ACHN (cell line): ENCODE measurements at regions not wholly inside any gene's neighbourhood (a gene's known extent, or its start where the extent isn't known, plus 50 kb on each side); places are given as distances from the start of the nearest gene placed in this dataset.
"Not testable (repeated sequence)": the region's sequence is repeated elsewhere in the genome, so short reads cannot be mapped to it uniquely, and the experiment has no call there.

Experiments used
- DNase-seq: peaks from one replicate; pipeline ENCODE4 v3.0.0-alpha.2; 2015
- in situ Hi-C: cut with HindIII; loops from 2 replicates; pipeline ENCODE4 v1.10.0; 2017; ENCODE audit warnings: low sequenced_read_pairs, low pct_ligation_motif_present, low pct_unique_long_range_greater_than_20kb

DNA sequence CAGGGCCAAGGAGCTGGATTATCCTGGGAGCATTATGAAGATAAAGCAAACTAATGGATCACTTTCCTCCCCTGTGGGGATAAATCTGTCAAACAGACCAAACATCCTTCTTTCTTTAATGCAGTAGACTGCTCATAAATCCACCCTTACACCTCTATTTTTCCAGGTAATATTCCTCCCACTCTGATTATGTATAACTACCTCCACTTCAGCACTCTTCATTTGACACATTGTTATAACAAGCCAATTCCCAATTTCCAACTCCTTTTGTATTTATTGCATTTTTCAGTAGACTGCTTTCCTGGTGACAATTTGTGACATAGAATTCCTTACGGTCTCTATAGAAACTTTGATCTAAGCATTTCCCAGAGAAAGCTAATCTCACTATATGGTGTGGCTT lies 115.0 kb upstream of the PRKG2 start:
- no peak for DNase-seq
- in situ Hi-C loops: no loop called here

DNA sequence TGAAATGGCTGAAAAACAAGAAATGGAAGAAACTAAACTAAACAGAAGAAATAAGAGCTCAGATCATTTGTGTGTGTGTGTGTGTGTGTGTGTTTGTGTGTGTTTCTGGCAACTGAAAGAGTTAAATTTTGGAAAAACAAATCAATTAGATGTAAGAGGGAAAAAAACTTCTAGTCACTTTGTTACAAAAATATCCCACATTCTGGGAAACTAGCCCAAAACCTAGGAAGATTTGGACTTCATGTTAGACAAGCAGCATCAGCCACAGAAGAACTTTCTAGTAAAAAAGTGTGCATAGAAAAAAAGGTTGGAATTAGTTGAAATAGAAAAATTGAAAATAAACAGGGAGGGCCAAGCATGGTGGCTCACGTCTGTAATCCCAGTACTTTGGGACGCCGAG lies 111.6 kb upstream of the PRKG2 start:
- in situ Hi-C loops: no loop called here
- no peak for DNase-seq

DNA sequence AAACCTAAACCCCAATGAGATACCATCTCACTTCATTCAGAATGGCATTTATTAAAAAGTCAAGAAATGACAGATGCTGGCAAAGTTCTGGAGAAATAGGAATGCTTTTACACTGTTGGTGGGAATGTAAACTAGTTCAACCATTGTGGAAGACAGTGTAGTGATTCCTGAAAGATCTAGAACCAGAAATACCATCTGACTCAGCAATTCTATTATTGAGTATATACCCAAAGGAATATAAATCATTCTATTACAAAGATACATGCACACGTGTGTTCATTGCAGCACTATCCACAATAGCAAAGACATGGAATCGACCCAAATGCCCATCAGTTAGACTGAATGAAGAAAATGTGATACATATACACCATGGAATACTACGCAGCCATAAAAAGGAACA lies 109.6 kb upstream of the PRKG2 start:
- DNase-seq, in situ Hi-C loops: not testable (repeated sequence)

DNA sequence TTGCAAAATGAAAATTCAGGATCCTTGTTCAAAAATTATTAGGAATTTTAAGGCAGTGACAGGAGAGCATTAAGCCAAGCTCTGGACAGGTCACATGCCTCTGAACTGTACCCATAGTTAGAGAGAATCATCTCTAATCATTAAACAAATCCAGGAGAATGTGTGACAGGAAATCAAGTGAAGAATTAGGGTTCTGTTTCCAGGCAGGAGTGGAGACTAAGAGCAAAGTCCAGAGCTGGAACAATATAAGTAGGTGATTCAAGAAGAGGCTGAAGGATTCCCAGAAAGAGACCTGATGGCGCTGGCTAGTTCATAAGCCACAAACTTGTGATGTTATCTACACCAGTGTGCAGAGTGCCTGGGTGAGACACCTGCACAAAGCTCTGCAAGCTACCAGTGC lies 104.6 kb upstream of the PRKG2 start:
- no peak for DNase-seq
- in situ Hi-C loops: no loop called here

DNA sequence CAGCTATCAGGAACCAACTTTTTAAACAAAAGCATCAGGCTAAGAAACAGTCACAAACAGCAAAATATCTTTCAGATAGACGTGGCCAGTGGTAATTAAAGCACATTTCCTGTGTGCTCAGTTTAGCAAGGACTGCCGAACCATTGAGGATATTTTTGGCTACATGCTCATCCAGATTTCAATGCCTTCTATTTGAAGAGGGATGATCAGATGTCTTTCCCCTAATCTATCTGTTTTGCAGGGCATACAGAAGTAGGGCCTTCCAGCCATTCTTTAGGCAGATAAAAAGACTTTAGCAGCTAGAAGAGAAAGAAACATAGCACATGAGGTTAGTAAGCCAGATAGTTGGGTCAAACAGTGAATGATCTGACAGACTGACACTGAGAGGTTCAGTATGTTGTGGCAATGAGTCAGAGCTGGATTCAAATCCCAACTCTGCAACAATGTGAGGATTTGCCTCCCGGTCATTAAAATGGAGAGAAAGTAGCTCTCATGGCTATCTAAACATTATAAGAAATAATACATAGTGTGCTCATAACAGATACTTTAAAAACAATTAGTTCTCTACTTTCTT lies 100.0 kb upstream of the PRKG2 start:
- in situ Hi-C loops: no loop called here
- no peak for DNase-seq

DNA sequence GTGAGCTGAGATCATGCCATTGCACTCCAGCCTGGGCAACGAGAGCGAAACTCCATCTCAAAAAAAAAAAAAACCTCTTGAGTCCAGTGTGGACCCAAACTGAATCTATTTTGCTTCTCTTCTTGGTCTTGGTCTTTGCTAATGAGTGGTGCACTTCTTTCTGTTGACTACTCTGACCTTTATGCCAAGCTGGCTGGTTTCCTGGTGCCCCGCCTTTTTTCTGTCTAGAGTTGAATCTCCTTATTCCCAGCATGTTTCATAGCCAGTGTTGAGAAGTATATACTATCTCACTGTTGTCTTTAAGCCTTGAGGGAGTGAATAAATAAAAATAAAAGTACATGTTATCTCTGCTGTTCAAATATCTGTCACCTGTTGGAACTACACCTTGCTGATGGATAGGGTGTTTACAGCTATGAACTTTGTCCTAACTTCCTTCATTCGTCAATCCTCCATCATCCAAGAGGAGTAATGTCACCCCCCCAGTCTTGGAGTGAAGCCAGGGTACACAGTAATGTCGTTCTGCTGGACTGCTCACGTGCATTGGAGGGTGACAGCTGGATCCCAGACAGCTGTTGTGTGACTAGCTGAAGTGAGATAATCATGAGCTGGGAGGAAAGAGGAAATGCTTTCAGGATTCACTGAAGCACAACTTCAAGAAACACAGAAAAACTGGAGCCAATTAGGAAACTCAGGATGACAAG lies 99.3 kb upstream of the PRKG2 start:
- in situ Hi-C loops: no loop called here
- DNase-seq: peak; percentile 52

DNA sequence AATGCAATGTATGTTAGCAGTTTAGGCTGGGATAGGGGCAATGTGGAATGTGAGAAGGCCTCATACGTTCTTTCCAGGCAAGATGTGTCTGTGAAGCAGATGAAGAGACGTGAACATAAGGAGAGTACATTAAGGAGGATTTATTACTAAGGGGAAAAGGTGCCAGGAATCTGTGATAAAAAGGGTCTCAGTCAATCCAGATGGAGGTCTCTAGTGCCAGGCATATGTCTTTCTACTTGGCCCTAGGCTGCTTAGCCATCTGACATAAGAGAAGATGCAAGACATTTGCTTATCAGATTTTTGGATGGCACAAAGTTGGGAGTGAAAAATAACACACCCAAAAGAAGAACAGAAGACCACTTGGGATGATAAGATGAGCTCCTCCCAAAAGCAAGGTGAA lies 93.0 kb upstream of the PRKG2 start:
- in situ Hi-C loops: no loop called here

DNA sequence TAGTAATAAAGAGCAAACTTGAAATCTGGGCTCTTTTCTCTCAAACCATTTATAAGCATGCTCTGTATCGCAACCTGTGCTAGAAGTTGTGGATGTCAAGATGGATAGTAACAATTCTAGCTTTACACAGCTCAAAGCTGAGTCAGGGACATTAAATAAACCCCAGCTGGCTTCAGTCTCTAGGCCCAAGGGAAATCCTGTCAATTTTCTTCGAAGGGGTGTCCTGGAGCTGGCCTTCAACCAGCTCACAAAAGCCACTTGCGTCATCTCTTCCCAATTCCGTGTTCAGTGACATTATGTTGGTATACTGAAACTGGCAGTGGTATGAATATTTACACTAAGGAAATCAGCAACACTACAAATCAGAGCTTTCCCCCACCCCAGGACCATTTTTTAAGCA lies 89.8 kb upstream of the PRKG2 start:
- in situ Hi-C loops: no loop called here
- DNase-seq: no peak

More for the DNA sequence above, 93.0 kb upstream of the PRKG2 start:
- no peak for DNase-seq

DNA sequence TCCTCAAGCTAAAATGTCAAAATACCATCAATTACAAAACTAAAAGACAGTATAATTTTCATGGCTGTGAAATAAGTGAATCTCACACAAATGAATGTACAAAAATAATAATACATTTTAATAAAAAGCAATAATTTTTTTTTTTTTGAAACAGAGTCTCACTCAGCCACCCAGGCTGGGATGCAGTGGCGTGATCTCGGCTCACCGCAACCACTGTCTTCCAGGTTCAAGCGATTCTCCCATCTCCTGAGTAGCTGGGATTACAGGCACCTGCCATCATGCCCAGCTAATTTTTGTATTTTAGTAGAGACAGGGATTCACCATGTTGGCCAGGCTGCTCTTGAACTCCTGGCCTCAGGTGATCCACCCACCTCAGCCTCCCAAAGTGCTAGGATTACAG lies 85.3 kb upstream of the PRKG2 start:
- DNase-seq, in situ Hi-C loops: not testable (repeated sequence)

DNA sequence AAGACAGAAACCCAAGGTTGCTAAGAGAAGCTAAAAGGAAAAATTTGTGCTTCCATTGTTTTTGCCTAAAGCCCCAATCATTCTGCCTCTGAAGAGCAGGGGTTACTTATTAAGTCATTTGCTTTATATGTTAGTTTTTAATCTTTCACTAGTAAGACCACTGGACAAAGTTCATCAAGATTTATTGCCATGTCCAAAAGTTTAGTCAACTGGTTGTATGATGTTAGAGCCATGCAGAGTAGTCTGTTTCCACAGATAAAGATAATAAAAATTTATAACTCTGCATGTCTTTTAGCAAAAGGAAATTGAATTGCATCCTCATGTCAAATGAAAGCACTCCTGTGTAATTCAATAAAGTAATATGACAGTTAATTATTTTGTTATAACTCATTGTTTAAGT lies 75.8 kb upstream of the PRKG2 start:
- DNase-seq: no peak
- in situ Hi-C loops: no loop called here

DNA sequence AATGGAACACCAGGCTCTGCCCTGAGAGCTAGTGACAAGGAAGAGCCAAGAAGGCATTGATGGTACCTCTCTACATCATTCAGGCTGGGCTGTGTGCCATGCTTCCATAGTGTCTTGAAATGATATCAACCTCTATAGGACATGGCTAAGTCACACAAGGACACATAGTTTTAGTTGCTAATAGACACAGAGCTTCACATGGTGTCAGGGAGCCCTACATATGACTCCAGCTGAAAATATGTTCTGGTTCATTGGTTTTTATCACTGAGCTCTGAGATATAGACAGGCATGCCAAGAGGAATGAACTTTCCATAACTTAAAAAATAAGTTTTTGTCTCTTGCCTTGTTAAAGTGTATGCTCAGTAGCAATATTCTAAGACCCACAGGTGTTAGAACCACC lies 72.1 kb upstream of the PRKG2 start:
- in situ Hi-C loops: no loop called here
- no peak for DNase-seq

DNA sequence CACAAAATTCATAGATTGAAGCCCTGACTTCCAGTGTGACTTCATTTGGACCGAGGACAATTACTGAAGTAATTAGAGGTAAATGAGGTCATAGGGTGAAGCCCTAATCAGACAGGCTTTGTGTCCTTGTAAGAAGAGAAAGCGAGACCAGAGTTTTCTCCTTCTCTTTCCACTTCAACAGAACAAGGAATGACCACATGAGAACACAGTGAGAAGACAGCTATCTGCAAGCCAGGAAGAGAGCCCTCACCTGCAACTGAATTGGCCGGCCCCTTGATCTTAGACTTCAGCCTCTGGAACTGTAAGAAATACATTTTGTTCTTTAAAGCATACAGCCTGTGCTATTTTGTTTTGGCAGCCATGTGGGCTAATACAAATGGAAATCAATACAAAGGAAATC lies 67.1 kb upstream of the PRKG2 start:
- DNase-seq: no peak
- in situ Hi-C loops: no loop called here

DNA sequence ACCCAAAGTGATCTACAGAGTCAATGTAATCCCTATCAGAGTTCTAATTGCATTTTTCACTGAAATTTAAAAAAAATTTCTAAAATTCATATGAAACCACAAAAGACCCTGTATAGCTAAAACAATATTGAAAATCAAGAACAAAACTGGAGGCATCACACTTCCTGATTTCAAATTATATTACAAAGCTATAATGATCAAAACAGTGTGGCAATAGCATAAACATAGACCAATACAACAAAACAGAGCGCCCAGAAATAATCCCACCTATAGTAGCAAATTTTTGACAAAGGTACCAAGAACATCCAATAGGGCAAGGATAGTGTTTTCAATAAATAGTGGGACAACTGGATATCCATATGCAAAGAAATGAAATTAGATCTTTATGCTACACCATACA lies 59.4 kb upstream of the PRKG2 start:
- in situ Hi-C loops: no loop called here

DNA sequence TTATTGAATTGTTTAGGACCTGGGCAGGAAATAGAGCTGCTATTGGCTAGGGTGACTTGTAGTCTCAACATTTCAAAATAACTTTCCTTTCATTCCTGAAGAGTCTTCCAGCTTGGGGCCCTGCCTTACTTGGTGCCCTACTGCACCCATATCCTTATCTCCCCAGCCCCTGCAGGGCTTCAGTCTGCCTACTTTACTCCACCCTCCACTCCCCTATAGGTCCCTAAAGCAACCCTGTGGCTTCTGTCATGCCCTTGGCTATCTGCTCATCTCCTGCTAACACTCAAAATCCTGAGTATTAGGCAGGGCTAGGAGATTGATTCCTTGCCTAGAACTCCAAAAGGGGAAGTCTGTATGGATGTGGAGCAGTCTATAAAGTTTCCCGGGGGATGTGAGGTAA lies 57.6 kb upstream of the PRKG2 start:
- DNase-seq: no peak
- in situ Hi-C loops: no loop called here

More for the DNA sequence above, 59.4 kb upstream of the PRKG2 start:
- DNase-seq: no peak
